IMR-90 (cell line): ENCODE measurements at regions not wholly inside any gene's neighbourhood (a gene's known extent, or its start where the extent isn't known, plus 50 kb on each side); places are given as distances from the start of the nearest gene placed in this dataset.

Experiments used
- ATAC-seq: fragments of 200-7000 bp; cut with Tn5 transposase; 2 replicates; pipeline ENCODE4 v1.9.1; 2020; ENCODE audit warnings: low read depth, mild to moderate bottlenecking, moderate library complexity
- BruUV-seq: library from RNA; stranded (reverse); fragments of 400-500 nt; replicated peaks from 2 replicates; lab custom pipeline; 2021; lab: Mats Ljungman, UMichigan
- CTCF ChIA-PET: fragments of 300-600 bp; formaldehyde crosslinking; extraction: SDS; loops from one replicate; lab custom pipeline; 2021; ENCODE audit warnings: antibody characterized with exemption; lab: Yijun Ruan, JAX
- POLR2A ChIA-PET: fragments of 300-600 bp; sonication (Branson Sonifier 250); formaldehyde crosslinking; loops from one replicate; lab custom pipeline; 2022; ENCODE audit warnings: antibody characterized with exemption; ENCODE audit not compliant: unreplicated experiment; lab: Charles Lee
- DNase-seq: peaks from one replicate; pipeline ENCODE4 v3.0.0; 2013
- H2AFZ ChIP-seq: replicated peaks from 2 replicates; pipeline ENCODE3; 2013; ENCODE audit warnings: low read length, mild to moderate bottlenecking; ENCODE audit not compliant: poor library complexity
- H2AK5ac ChIP-seq: 2 replicates; pipeline ENCODE4 v1.6.1; 2013; ENCODE audit warnings: low read depth, low read length, inconsistent platforms
- H2AK9ac ChIP-seq: replicated peaks from 2 replicates; pipeline ENCODE3; 2013; ENCODE audit warnings: mild to moderate bottlenecking, low read depth, low read length, moderate library complexity; ENCODE audit not compliant: poor library complexity
- H2BK120ac ChIP-seq: 2 replicates; pipeline ENCODE4 v1.6.1; 2013; ENCODE audit warnings: low read depth, low read length, inconsistent platforms
- H2BK15ac ChIP-seq: 3 replicates; pipeline ENCODE4 v1.6.1; 2013; ENCODE audit warnings: low read depth, low read length, inconsistent platforms
- H2BK20ac ChIP-seq: 2 replicates; pipeline ENCODE4 v1.6.1; 2013; ENCODE audit warnings: low read depth, mild to moderate bottlenecking, inconsistent platforms, low read length, moderate library complexity
- H2BK5ac ChIP-seq: 2 replicates; pipeline ENCODE4 v1.6.1; 2013; ENCODE audit warnings: mild to moderate bottlenecking, low read depth, low read length, inconsistent platforms; ENCODE audit not compliant: poor library complexity, severe bottlenecking
- H3K14ac ChIP-seq: replicated peaks from 2 replicates; pipeline ENCODE4 v1.6.1; 2013; ENCODE audit warnings: low read depth, low read length, inconsistent platforms
- H3K18ac ChIP-seq: 2 replicates; pipeline ENCODE4 v1.6.1; 2013; ENCODE audit warnings: low read depth, low read length, control low read depth
- H3K23ac ChIP-seq: 2 replicates; pipeline ENCODE4 v1.6.1; 2013; ENCODE audit warnings: low read depth, low read length, inconsistent platforms
- H3K27ac ChIP-seq: 2 replicates; pipeline ENCODE4 v1.5.1; 2013; ENCODE audit warnings: mild to moderate bottlenecking, control low read depth, low read length; ENCODE audit not compliant: insufficient read depth
- H3K27me3 ChIP-seq: 2 replicates; pipeline ENCODE4 v1.6.1; 2013; ENCODE audit warnings: low read length; ENCODE audit not compliant: control insufficient read depth, insufficient read depth
- H3K36me3 ChIP-seq: 2 replicates; pipeline ENCODE4 v1.6.1; 2013; ENCODE audit warnings: low read length, mixed read lengths; ENCODE audit not compliant: control insufficient read depth, insufficient read depth
- H3K4ac ChIP-seq: 2 replicates; pipeline ENCODE4 v1.6.1; 2013; ENCODE audit warnings: low read depth, low read length, inconsistent platforms
- H3K4me1 ChIP-seq: 2 replicates; pipeline ENCODE4 v1.6.1; 2013; ENCODE audit warnings: low read length, mixed read lengths; ENCODE audit not compliant: control insufficient read depth, insufficient read depth
- H3K4me2 ChIP-seq: 2 replicates; pipeline ENCODE4 v1.6.1; 2013; ENCODE audit warnings: low read depth, mild to moderate bottlenecking, control low read depth, low read length, moderate library complexity
- H3K4me3 ChIP-seq: 2 replicates; pipeline ENCODE4 v1.5.1; 2013; ENCODE audit warnings: low read depth, mild to moderate bottlenecking, control low read depth, low read length, moderate library complexity; ENCODE audit not compliant: insufficient read depth
- H3K56ac ChIP-seq: 2 replicates; pipeline ENCODE4 v1.6.1; 2013; ENCODE audit warnings: low read length, inconsistent platforms; ENCODE audit not compliant: insufficient read depth; ENCODE audit errors: extremely low read depth
- H3K79me1 ChIP-seq, 2 experiments: 2 replicates each; pipeline ENCODE4 v1.6.1; 2013; ENCODE audit warnings: low read length in 2 of 2, inconsistent platforms in 1 of 2, low read depth in 1 of 2
- H3K9ac ChIP-seq: 2 replicates; pipeline ENCODE4 v1.6.1; 2013; ENCODE audit warnings: low read depth, low read length, control low read depth
- H3K9me1 ChIP-seq: 2 replicates; pipeline ENCODE4 v1.6.1; 2013; ENCODE audit warnings: low read length, inconsistent platforms; ENCODE audit not compliant: insufficient read depth
- H3K9me3 ChIP-seq: 2 replicates; pipeline ENCODE4 v1.6.1; 2013; ENCODE audit warnings: low read length; ENCODE audit not compliant: control insufficient read depth, insufficient read depth
- H4K20me1 ChIP-seq: 2 replicates; pipeline ENCODE4 v1.6.1; 2013; ENCODE audit warnings: low read length, inconsistent platforms; ENCODE audit not compliant: insufficient read depth
- H4K5ac ChIP-seq: 2 replicates; pipeline ENCODE4 v1.6.1; 2013; ENCODE audit warnings: mild to moderate bottlenecking, low read depth, low read length, control low read depth
- H4K8ac ChIP-seq, 2 experiments: 2 replicates each; pipeline ENCODE4 v1.6.1; 2013; ENCODE audit warnings: low read depth in 2 of 2, low read length in 2 of 2, control low read depth in 1 of 2, inconsistent platforms in 1 of 2
- H4K91ac ChIP-seq: 2 replicates; pipeline ENCODE4 v1.6.1; 2013; ENCODE audit warnings: low read depth, low read length, inconsistent platforms; ENCODE audit not compliant: insufficient read depth
- CHD1 ChIP-seq: IDR thresholded peaks from 2 replicates; pipeline ENCODE4 v1.6.1; 2012; ENCODE audit warnings: low read depth, low read length, improper control_type of control experiment
- FOS ChIP-seq: fragments of 150-350 bp; IDR thresholded peaks from 2 replicates; pipeline ENCODE4 v1.6.1; 2016; ENCODE audit warnings: low read depth, low read length
- MAZ ChIP-seq: IDR thresholded peaks from 2 replicates; pipeline ENCODE4 v1.6.1; 2012; ENCODE audit warnings: low read depth, mild to moderate bottlenecking, low read length, improper control_type of control experiment, moderate library complexity, borderline replicate concordance
- MXI1 ChIP-seq: IDR thresholded peaks from 2 replicates; pipeline ENCODE4 v1.6.1; 2012; ENCODE audit warnings: low read depth, mild to moderate bottlenecking, low read length, moderate library complexity, borderline replicate concordance
- POLR2A ChIP-seq: IDR thresholded peaks from 2 replicates; pipeline ENCODE4 v1.6.1; 2012; ENCODE audit warnings: mild to moderate bottlenecking, low read depth, low read length
- WGBS, 2 experiments: methylation state at CpG; one replicate each; pipeline versions ENCODE4 v1.1.5 to v1.1.7; 2013; ENCODE audit warnings: missing lambda C conversion rate in 2 of 2; ENCODE audit not compliant: insufficient read length in 1 of 2; ENCODE audit errors: extremely low coverage in 2 of 2; 5-methylcytosine and 5-hydroxymethylcytosine counted together
- dilution Hi-C: fragments of 300-500 bp; cut with HindIII; formaldehyde crosslinking; loops from one replicate; pipeline ENCODE4 v1.14.3; 2018; ENCODE audit warnings: low sequenced_read_pairs; ENCODE audit not compliant: unreplicated experiment
- in situ Hi-C: fragments of 300-500 bp; cut with MboI; formaldehyde crosslinking; loops from 3 replicates; pipeline ENCODE4 v1.14.3; 2019; ENCODE audit warnings: low sequenced_read_pairs, inconsistent platforms, mixed read lengths
- intact Hi-C: fragments of 100-400 bp; cut with micrococcal nuclease; formaldehyde crosslinking; loops from 2 replicates; pipeline ENCODE4 v1.10.0; 2022

DNA sequence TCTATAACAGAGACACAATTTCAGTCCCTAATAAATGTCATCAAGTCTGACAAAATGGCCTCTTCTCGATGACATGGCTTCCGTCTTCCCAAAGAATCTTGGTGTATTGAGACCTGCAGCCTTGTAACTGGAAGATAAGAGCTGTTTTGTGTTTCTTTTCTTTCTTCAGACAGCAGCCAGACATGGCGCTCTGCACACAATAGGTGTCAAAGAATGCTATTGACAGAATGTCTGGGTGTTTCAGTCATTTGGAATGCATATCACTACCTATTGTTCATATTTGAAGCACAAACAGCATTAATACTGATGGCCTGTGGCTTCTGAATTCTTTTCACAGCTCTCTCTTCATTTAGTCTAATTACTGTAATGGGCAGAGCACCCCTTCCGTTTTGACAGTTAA, 344.8 kb downstream of the RPRM start:
- Histone ChIP-seq H2BK15ac (no peak overlapping the region), H3K9me3 (peaks cover 2% of the 10 kb centered on the region; the same call in 1 of the 2 replicates), H3K4me1 (no peaks in the 10 kb centered on the region), H2AFZ (no peak overlapping the region), H2BK5ac (no peak overlapping the region), H4K20me1 (no peaks in the 10 kb centered on the region), H2BK20ac (no peak overlapping the region), H3K9me1 (no peaks in the 10 kb centered on the region), H3K14ac (no peak overlapping the region), H4K91ac (no peak overlapping the region), H3K4me2 (no peak overlapping the region), H3K9ac (no peak overlapping the region), H3K4ac (no peak overlapping the region), H2AK5ac (no peak overlapping the region), H3K18ac (no peak overlapping the region), H2BK120ac (no peak overlapping the region), H4K8ac (no peak overlapping the region), H3K79me1 (no peaks in the 10 kb centered on the region), H3K36me3 (no peaks in the 10 kb centered on the region), H3K4me3 (no peak overlapping the region), H2AK9ac (no peak overlapping the region), H3K27me3 (no peaks in the 10 kb centered on the region), H3K23ac (no peak overlapping the region), H3K56ac (no peak overlapping the region), H3K27ac (no peak overlapping the region), H4K5ac (no peak overlapping the region)
- no TSS peak for BruUV-seq
- POLR2A ChIA-PET = no interaction called here
- TF ChIP-seq MAZ = no peak
- TF ChIP-seq POLR2A = no peak
- TF ChIP-seq CHD1 = no peak
- TF ChIP-seq MXI1 = no peak
- TF ChIP-seq FOS = no peak
- CTCF ChIA-PET = no interaction called here
- WGBS, 2 experiments = no CpG with 5 or more reads among the region's 4 CpGs
- dilution Hi-C loops (no loop called here), in situ Hi-C loops (no loop called here), intact Hi-C loops (no loop called here)
- DNase-seq = no peak
- no peak for ATAC-seq
